ENCODE measurements at regions not wholly inside any gene's neighbourhood (a gene's known extent, or its start where the extent isn't known, plus 50 kb on each side); places are given as distances from the start of the nearest gene placed in this dataset.
"Not testable (repeated sequence)": the region's sequence is repeated elsewhere in the genome, so short reads cannot be mapped to it uniquely, and the experiment has no call there.

DNA sequence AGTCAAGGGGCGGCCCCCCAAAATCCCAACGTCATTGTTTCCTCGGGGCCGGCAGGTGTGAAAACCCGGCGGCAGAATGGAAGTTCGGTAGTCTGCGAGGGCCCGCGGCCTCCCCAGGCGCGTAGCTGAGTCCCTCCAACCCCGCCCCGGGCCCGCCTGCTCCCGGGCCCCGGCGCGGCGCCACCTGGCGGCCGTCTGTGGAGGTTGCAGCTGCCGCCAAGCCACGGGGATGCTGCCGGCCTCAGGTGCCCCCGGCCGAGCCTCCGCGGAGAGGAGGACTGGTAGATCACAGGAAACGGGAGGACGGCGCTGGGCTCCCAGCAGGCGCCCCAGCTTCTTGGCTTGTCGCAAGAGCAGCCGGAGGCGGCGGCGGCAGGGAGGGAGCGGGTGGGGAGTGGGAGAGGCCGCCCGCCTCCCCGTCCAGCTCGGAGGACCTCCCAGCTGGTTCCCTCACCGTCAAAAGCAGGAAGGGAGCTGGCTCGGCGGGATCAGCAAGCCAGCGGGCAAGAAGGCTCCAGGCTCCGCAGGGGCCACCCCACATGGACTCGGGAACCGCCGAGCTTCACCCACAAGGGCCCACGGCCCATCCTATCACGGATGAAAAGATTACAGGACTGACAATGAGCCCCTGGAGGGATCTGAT is 86.7 kb downstream of the FAM72C start:
- TF ChIP-seq, protein P1, sequence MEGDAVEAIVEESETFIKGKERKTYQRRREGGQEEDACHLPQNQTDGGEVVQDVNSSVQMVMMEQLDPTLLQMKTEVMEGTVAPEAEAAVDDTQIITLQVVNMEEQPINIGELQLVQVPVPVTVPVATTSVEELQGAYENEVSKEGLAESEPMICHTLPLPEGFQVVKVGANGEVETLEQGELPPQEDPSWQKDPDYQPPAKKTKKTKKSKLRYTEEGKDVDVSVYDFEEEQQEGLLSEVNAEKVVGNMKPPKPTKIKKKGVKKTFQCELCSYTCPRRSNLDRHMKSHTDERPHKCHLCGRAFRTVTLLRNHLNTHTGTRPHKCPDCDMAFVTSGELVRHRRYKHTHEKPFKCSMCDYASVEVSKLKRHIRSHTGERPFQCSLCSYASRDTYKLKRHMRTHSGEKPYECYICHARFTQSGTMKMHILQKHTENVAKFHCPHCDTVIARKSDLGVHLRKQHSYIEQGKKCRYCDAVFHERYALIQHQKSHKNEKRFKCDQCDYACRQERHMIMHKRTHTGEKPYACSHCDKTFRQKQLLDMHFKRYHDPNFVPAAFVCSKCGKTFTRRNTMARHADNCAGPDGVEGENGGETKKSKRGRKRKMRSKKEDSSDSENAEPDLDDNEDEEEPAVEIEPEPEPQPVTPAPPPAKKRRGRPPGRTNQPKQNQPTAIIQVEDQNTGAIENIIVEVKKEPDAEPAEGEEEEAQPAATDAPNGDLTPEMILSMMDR (IDR thresholded peaks at IDR 0.05; ENCODE audit: poor library complexity, severe bottlenecking), result not testable (repeated sequence)
- TF ChIP-seq EP300 (conservative IDR thresholded peaks at IDR 0.05; ENCODE audit: poor library complexity, severe bottlenecking); TAF1 (IDR thresholded peaks at IDR 0.05; ENCODE audit: low read depth); EZH2 (IDR thresholded peaks at IDR 0.05; ENCODE audit: borderline replicate concordance, insufficient read depth, low read length, poor library complexity, severe bottlenecking); RAD21 (conservative IDR thresholded peaks at IDR 0.05); POLR2AphosphoS5 (IDR thresholded peaks at IDR 0.05): not testable (repeated sequence)

Measured in neural cell (in vitro differentiated cells).